ENCODE measurements at regions not wholly inside any gene's neighbourhood (a gene's known extent, or its start where the extent isn't known, plus 50 kb on each side); places are given as distances from the start of the nearest gene placed in this dataset.

DNA sequence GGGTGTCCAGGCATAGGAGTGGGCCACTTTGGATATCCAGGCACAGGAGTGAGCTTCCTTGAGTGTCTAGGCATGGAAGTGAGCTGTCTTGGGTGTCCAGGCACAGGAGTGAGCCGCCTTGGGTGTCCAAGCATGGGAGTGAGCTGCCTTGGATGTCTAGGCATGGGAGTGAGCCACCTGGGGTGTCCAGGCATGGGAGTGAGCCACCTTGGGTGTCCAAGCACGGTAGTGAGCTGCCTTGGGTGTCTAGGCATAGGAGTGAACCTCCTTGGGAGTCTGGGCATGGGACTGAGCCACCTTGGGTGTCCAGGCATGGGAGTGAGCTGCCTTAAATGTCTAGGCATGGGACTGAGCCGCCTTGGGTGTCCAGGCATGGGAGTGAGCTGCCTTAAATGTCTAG, 146.3 kb downstream of the C1orf94 start:
- no peaks in the 10 kb centered on the region for H4K20me1 ChIP-seq (replicated peaks; ENCODE audit: insufficient read depth)
- no peak overlapping the region for H3K4me3 ChIP-seq
- DNase-seq (ENCODE audit: low spot score) = no peak
- peaks cover 18% of the 10 kb centered on the region for H3K9me2 ChIP-seq (ENCODE audit: insufficient read depth)
- H3K27ac ChIP-seq (ENCODE audit: low read depth) = no peak overlapping the region
- no peaks in the 10 kb centered on the region for H3K36me3 Mint-ChIP-seq (ENCODE audit: low read depth)
- H3K36me3 ChIP-seq (ENCODE audit: insufficient read depth) = no peaks in the 10 kb centered on the region
- H3F3A ChIP-seq (replicated peaks; ENCODE audit: low read depth) = no peaks in the 10 kb centered on the region
- H3K27ac Mint-ChIP-seq = no peak overlapping the region
- H3K27me3 Mint-ChIP-seq (ENCODE audit: insufficient read depth, low read depth, poor library complexity) = peaks cover 1% of the 10 kb centered on the region
- no peaks in the 10 kb centered on the region for H3K4me1 ChIP-seq (ENCODE audit: insufficient read depth)
- no peak for TF ChIP-seq STAT1 (IDR thresholded peaks at IDR 0.05; ENCODE audit: unreplicated experiment)
- TF ChIP-seq, protein P1, sequence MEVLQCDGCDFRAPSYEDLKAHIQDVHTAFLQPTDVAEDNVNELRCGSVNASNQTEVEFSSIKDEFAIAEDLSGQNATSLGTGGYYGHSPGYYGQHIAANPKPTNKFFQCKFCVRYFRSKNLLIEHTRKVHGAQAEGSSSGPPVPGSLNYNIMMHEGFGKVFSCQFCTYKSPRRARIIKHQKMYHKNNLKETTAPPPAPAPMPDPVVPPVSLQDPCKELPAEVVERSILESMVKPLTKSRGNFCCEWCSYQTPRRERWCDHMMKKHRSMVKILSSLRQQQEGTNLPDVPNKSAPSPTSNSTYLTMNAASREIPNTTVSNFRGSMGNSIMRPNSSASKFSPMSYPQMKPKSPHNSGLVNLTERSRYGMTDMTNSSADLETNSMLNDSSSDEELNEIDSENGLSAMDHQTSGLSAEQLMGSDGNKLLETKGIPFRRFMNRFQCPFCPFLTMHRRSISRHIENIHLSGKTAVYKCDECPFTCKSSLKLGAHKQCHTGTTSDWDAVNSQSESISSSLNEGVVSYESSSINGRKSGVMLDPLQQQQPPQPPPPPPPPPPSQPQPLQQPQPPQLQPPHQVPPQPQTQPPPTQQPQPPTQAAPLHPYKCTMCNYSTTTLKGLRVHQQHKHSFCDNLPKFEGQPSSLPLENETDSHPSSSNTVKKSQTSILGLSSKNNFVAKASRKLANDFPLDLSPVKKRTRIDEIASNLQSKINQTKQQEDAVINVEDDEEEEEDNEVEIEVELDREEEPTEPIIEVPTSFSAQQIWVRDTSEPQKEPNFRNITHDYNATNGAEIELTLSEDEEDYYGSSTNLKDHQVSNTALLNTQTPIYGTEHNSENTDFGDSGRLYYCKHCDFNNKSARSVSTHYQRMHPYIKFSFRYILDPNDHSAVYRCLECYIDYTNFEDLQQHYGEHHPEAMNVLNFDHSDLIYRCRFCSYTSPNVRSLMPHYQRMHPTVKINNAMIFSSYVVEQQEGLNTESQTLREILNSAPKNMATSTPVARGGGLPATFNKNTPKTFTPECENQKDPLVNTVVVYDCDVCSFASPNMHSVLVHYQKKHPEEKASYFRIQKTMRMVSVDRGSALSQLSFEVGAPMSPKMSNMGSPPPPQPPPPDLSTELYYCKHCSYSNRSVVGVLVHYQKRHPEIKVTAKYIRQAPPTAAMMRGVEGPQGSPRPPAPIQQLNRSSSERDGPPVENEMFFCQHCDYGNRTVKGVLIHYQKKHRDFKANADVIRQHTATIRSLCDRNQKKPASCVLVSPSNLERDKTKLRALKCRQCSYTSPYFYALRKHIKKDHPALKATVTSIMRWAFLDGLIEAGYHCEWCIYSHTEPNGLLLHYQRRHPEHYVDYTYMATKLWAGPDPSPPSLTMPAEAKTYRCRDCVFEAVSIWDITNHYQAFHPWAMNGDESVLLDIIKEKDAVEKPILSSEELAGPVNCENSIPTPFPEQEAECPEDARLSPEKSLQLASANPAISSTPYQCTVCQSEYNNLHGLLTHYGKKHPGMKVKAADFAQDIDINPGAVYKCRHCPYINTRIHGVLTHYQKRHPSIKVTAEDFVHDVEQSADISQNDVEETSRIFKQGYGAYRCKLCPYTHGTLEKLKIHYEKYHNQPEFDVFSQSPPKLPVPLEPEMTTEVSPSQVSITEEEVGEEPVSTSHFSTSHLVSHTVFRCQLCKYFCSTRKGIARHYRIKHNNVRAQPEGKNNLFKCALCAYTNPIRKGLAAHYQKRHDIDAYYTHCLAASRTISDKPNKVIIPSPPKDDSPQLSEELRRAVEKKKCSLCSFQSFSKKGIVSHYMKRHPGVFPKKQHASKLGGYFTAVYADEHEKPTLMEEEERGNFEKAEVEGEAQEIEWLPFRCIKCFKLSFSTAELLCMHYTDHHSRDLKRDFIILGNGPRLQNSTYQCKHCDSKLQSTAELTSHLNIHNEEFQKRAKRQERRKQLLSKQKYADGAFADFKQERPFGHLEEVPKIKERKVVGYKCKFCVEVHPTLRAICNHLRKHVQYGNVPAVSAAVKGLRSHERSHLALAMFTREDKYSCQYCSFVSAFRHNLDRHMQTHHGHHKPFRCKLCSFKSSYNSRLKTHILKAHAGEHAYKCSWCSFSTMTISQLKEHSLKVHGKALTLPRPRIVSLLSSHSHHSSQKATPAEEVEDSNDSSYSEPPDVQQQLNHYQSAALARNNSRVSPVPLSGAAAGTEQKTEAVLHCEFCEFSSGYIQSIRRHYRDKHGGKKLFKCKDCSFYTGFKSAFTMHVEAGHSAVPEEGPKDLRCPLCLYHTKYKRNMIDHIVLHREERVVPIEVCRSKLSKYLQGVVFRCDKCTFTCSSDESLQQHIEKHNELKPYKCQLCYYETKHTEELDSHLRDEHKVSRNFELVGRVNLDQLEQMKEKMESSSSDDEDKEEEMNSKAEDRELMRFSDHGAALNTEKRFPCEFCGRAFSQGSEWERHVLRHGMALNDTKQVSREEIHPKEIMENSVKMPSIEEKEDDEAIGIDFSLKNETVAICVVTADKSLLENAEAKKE (CRISPR knock-in tag; IDR thresholded peaks at IDR 0.05) = no peak
- TF ChIP-seq EZH2phosphoT487 (IDR thresholded peaks at IDR 0.05; ENCODE audit: unreplicated experiment) = no peak
- TF ChIP-seq ZNF331 (CRISPR knock-in tag; IDR thresholded peaks at IDR 0.05; ENCODE audit: low read depth) = no peak
- no peak for TF ChIP-seq CREB1 (CRISPR knock-in tag; IDR thresholded peaks at IDR 0.05; ENCODE audit: low read depth)
- TF ChIP-seq, protein P2, sequence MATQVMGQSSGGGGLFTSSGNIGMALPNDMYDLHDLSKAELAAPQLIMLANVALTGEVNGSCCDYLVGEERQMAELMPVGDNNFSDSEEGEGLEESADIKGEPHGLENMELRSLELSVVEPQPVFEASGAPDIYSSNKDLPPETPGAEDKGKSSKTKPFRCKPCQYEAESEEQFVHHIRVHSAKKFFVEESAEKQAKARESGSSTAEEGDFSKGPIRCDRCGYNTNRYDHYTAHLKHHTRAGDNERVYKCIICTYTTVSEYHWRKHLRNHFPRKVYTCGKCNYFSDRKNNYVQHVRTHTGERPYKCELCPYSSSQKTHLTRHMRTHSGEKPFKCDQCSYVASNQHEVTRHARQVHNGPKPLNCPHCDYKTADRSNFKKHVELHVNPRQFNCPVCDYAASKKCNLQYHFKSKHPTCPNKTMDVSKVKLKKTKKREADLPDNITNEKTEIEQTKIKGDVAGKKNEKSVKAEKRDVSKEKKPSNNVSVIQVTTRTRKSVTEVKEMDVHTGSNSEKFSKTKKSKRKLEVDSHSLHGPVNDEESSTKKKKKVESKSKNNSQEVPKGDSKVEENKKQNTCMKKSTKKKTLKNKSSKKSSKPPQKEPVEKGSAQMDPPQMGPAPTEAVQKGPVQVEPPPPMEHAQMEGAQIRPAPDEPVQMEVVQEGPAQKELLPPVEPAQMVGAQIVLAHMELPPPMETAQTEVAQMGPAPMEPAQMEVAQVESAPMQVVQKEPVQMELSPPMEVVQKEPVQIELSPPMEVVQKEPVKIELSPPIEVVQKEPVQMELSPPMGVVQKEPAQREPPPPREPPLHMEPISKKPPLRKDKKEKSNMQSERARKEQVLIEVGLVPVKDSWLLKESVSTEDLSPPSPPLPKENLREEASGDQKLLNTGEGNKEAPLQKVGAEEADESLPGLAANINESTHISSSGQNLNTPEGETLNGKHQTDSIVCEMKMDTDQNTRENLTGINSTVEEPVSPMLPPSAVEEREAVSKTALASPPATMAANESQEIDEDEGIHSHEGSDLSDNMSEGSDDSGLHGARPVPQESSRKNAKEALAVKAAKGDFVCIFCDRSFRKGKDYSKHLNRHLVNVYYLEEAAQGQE (IDR thresholded peaks at IDR 0.05; ENCODE audit: unreplicated experiment) = no peak
- TF ChIP-seq, protein P3, sequence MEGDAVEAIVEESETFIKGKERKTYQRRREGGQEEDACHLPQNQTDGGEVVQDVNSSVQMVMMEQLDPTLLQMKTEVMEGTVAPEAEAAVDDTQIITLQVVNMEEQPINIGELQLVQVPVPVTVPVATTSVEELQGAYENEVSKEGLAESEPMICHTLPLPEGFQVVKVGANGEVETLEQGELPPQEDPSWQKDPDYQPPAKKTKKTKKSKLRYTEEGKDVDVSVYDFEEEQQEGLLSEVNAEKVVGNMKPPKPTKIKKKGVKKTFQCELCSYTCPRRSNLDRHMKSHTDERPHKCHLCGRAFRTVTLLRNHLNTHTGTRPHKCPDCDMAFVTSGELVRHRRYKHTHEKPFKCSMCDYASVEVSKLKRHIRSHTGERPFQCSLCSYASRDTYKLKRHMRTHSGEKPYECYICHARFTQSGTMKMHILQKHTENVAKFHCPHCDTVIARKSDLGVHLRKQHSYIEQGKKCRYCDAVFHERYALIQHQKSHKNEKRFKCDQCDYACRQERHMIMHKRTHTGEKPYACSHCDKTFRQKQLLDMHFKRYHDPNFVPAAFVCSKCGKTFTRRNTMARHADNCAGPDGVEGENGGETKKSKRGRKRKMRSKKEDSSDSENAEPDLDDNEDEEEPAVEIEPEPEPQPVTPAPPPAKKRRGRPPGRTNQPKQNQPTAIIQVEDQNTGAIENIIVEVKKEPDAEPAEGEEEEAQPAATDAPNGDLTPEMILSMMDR (conservative IDR thresholded peaks at IDR 0.05; ENCODE audit: low read depth in 2 of 2) = no peak
- TF ChIP-seq JUNB (IDR thresholded peaks at IDR 0.05; ENCODE audit: unreplicated experiment) = no peak
- no peak for TF ChIP-seq ZNF114 (CRISPR knock-in tag; IDR thresholded peaks at IDR 0.05)
- TF ChIP-seq, protein P4, sequence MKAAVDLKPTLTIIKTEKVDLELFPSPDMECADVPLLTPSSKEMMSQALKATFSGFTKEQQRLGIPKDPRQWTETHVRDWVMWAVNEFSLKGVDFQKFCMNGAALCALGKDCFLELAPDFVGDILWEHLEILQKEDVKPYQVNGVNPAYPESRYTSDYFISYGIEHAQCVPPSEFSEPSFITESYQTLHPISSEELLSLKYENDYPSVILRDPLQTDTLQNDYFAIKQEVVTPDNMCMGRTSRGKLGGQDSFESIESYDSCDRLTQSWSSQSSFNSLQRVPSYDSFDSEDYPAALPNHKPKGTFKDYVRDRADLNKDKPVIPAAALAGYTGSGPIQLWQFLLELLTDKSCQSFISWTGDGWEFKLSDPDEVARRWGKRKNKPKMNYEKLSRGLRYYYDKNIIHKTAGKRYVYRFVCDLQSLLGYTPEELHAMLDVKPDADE (IDR thresholded peaks at IDR 0.05) = no peak
- no peak for TF ChIP-seq POLR2AphosphoS5 (IDR thresholded peaks at IDR 0.05; ENCODE audit: low read depth)
- TF ChIP-seq EZH2 (IDR thresholded peaks at IDR 0.05; ENCODE audit: low read depth, unreplicated experiment) = no peak
- no peak overlapping the region for H3K4me2 ChIP-seq
- H3K4me1 Mint-ChIP-seq = peaks cover 3% of the 10 kb centered on the region; the same call in 2 of the 3 replicates
- no peak for ATAC-seq
- H3K9me3 Mint-ChIP-seq = no peaks in the 10 kb centered on the region
- H2AFZ ChIP-seq = no peak overlapping the region
- H3K79me2 ChIP-seq (replicated peaks; ENCODE audit: insufficient read depth) = no peaks in the 10 kb centered on the region
- no peaks in the 10 kb centered on the region for H3K27me3 ChIP-seq (ENCODE audit: insufficient read depth)
- no peak overlapping the region for H3K4me3 Mint-ChIP-seq

Data from GM23338 (cell line).